DOHH2 (cell line): ENCODE measurements at regions not wholly inside any gene's neighbourhood (a gene's known extent, or its start where the extent isn't known, plus 50 kb on each side); places are given as distances from the start of the nearest gene placed in this dataset.
"Not testable (repeated sequence)": the region's sequence is repeated elsewhere in the genome, so short reads cannot be mapped to it uniquely, and the experiment has no call there.

Experiments
- EZH2phosphoT487 ChIP-seq: fragments of 200-600 bp; sonication (generic); IDR thresholded peaks from 2 replicates; pipeline ENCODE4 v1.6.1; 2017; ENCODE audit warnings: borderline replicate concordance, mild to moderate bottlenecking, antibody characterized with exemption, low read length, moderate library complexity, mixed read lengths
- TF ChIP-seq, protein P1 (sequence below): fragments of 200-600 bp; sonication (generic); IDR thresholded peaks from one replicate; pipeline ENCODE4 v1.5.1; 2014; ENCODE audit warnings: antibody characterized with exemption, mild to moderate bottlenecking, low read depth, low read length; ENCODE audit not compliant: poor library complexity, severe bottlenecking

DNA sequence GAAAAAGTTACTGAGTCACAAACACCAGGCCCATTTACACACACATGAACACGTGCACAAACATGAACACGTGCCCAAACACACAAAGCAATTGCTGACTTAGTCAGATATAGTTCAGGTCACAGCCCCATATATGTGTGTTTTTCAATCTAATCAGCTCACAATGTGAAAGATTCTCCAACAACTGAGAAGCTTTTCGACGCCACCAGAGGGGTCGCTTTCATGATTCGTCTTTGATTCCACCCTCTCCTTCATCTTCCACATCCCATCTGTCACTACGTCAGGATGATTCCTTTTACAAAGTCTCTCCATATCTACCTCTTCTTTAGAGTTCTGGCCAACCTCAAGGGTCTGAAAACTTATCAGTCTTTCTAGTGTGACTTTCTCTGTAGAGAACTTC is 188.7 kb upstream of the LRRC61 start:
- TF ChIP-seq, protein P1, sequence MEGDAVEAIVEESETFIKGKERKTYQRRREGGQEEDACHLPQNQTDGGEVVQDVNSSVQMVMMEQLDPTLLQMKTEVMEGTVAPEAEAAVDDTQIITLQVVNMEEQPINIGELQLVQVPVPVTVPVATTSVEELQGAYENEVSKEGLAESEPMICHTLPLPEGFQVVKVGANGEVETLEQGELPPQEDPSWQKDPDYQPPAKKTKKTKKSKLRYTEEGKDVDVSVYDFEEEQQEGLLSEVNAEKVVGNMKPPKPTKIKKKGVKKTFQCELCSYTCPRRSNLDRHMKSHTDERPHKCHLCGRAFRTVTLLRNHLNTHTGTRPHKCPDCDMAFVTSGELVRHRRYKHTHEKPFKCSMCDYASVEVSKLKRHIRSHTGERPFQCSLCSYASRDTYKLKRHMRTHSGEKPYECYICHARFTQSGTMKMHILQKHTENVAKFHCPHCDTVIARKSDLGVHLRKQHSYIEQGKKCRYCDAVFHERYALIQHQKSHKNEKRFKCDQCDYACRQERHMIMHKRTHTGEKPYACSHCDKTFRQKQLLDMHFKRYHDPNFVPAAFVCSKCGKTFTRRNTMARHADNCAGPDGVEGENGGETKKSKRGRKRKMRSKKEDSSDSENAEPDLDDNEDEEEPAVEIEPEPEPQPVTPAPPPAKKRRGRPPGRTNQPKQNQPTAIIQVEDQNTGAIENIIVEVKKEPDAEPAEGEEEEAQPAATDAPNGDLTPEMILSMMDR = not testable (repeated sequence)
- TF ChIP-seq EZH2phosphoT487 = not testable (repeated sequence)
